IMR-90 (cell line): ENCODE measurements at regions not wholly inside any gene's neighbourhood (a gene's known extent, or its start where the extent isn't known, plus 50 kb on each side); places are given as distances from the start of the nearest gene placed in this dataset.

Experiments used
- ATAC-seq: fragments of 200-7000 bp; cut with Tn5 transposase; 2 replicates; pipeline ENCODE4 v1.9.1; 2020; ENCODE audit warnings: low read depth, mild to moderate bottlenecking, moderate library complexity
- BruUV-seq: library from RNA; stranded (reverse); fragments of 400-500 nt; replicated peaks from 2 replicates; lab custom pipeline; 2021; lab: Mats Ljungman, UMichigan
- CTCF ChIA-PET: fragments of 300-600 bp; formaldehyde crosslinking; extraction: SDS; loops from one replicate; lab custom pipeline; 2021; ENCODE audit warnings: antibody characterized with exemption; lab: Yijun Ruan, JAX
- POLR2A ChIA-PET: fragments of 300-600 bp; sonication (Branson Sonifier 250); formaldehyde crosslinking; loops from one replicate; lab custom pipeline; 2022; ENCODE audit warnings: antibody characterized with exemption; ENCODE audit not compliant: unreplicated experiment; lab: Charles Lee
- DNase-seq: peaks from one replicate; pipeline ENCODE4 v3.0.0; 2013
- H2AFZ ChIP-seq: replicated peaks from 2 replicates; pipeline ENCODE3; 2013; ENCODE audit warnings: low read length, mild to moderate bottlenecking; ENCODE audit not compliant: poor library complexity
- H2AK5ac ChIP-seq: 2 replicates; pipeline ENCODE4 v1.6.1; 2013; ENCODE audit warnings: low read depth, low read length, inconsistent platforms
- H2AK9ac ChIP-seq: replicated peaks from 2 replicates; pipeline ENCODE3; 2013; ENCODE audit warnings: mild to moderate bottlenecking, low read depth, low read length, moderate library complexity; ENCODE audit not compliant: poor library complexity
- H2BK120ac ChIP-seq: 2 replicates; pipeline ENCODE4 v1.6.1; 2013; ENCODE audit warnings: low read depth, low read length, inconsistent platforms
- H2BK15ac ChIP-seq: 3 replicates; pipeline ENCODE4 v1.6.1; 2013; ENCODE audit warnings: low read depth, low read length, inconsistent platforms
- H2BK20ac ChIP-seq: 2 replicates; pipeline ENCODE4 v1.6.1; 2013; ENCODE audit warnings: low read depth, mild to moderate bottlenecking, inconsistent platforms, low read length, moderate library complexity
- H2BK5ac ChIP-seq: 2 replicates; pipeline ENCODE4 v1.6.1; 2013; ENCODE audit warnings: mild to moderate bottlenecking, low read depth, low read length, inconsistent platforms; ENCODE audit not compliant: poor library complexity, severe bottlenecking
- H3K14ac ChIP-seq: replicated peaks from 2 replicates; pipeline ENCODE4 v1.6.1; 2013; ENCODE audit warnings: low read depth, low read length, inconsistent platforms
- H3K18ac ChIP-seq: 2 replicates; pipeline ENCODE4 v1.6.1; 2013; ENCODE audit warnings: low read depth, low read length, control low read depth
- H3K23ac ChIP-seq: 2 replicates; pipeline ENCODE4 v1.6.1; 2013; ENCODE audit warnings: low read depth, low read length, inconsistent platforms
- H3K27ac ChIP-seq: 2 replicates; pipeline ENCODE4 v1.5.1; 2013; ENCODE audit warnings: mild to moderate bottlenecking, control low read depth, low read length; ENCODE audit not compliant: insufficient read depth
- H3K27me3 ChIP-seq: 2 replicates; pipeline ENCODE4 v1.6.1; 2013; ENCODE audit warnings: low read length; ENCODE audit not compliant: control insufficient read depth, insufficient read depth
- H3K36me3 ChIP-seq: 2 replicates; pipeline ENCODE4 v1.6.1; 2013; ENCODE audit warnings: low read length, mixed read lengths; ENCODE audit not compliant: control insufficient read depth, insufficient read depth
- H3K4ac ChIP-seq: 2 replicates; pipeline ENCODE4 v1.6.1; 2013; ENCODE audit warnings: low read depth, low read length, inconsistent platforms
- H3K4me1 ChIP-seq: 2 replicates; pipeline ENCODE4 v1.6.1; 2013; ENCODE audit warnings: low read length, mixed read lengths; ENCODE audit not compliant: control insufficient read depth, insufficient read depth
- H3K4me2 ChIP-seq: 2 replicates; pipeline ENCODE4 v1.6.1; 2013; ENCODE audit warnings: low read depth, mild to moderate bottlenecking, control low read depth, low read length, moderate library complexity
- H3K4me3 ChIP-seq: 2 replicates; pipeline ENCODE4 v1.5.1; 2013; ENCODE audit warnings: low read depth, mild to moderate bottlenecking, control low read depth, low read length, moderate library complexity; ENCODE audit not compliant: insufficient read depth
- H3K56ac ChIP-seq: 2 replicates; pipeline ENCODE4 v1.6.1; 2013; ENCODE audit warnings: low read length, inconsistent platforms; ENCODE audit not compliant: insufficient read depth; ENCODE audit errors: extremely low read depth
- H3K79me1 ChIP-seq, 2 experiments: 2 replicates each; pipeline ENCODE4 v1.6.1; 2013; ENCODE audit warnings: low read length in 2 of 2, inconsistent platforms in 1 of 2, low read depth in 1 of 2
- H3K9ac ChIP-seq: 2 replicates; pipeline ENCODE4 v1.6.1; 2013; ENCODE audit warnings: low read depth, low read length, control low read depth
- H3K9me1 ChIP-seq: 2 replicates; pipeline ENCODE4 v1.6.1; 2013; ENCODE audit warnings: low read length, inconsistent platforms; ENCODE audit not compliant: insufficient read depth
- H3K9me3 ChIP-seq: 2 replicates; pipeline ENCODE4 v1.6.1; 2013; ENCODE audit warnings: low read length; ENCODE audit not compliant: control insufficient read depth, insufficient read depth
- H4K20me1 ChIP-seq: 2 replicates; pipeline ENCODE4 v1.6.1; 2013; ENCODE audit warnings: low read length, inconsistent platforms; ENCODE audit not compliant: insufficient read depth
- H4K5ac ChIP-seq: 2 replicates; pipeline ENCODE4 v1.6.1; 2013; ENCODE audit warnings: mild to moderate bottlenecking, low read depth, low read length, control low read depth
- H4K8ac ChIP-seq, 2 experiments: 2 replicates each; pipeline ENCODE4 v1.6.1; 2013; ENCODE audit warnings: low read depth in 2 of 2, low read length in 2 of 2, control low read depth in 1 of 2, inconsistent platforms in 1 of 2
- H4K91ac ChIP-seq: 2 replicates; pipeline ENCODE4 v1.6.1; 2013; ENCODE audit warnings: low read depth, low read length, inconsistent platforms; ENCODE audit not compliant: insufficient read depth
- POLR2A ChIP-seq: IDR thresholded peaks from 2 replicates; pipeline ENCODE4 v1.6.1; 2012; ENCODE audit warnings: mild to moderate bottlenecking, low read depth, low read length
- WGBS, 2 experiments: methylation state at CpG; one replicate each; pipeline versions ENCODE4 v1.1.5 to v1.1.7; 2013; ENCODE audit warnings: missing lambda C conversion rate in 2 of 2; ENCODE audit not compliant: insufficient read length in 1 of 2; ENCODE audit errors: extremely low coverage in 2 of 2; 5-methylcytosine and 5-hydroxymethylcytosine counted together
- dilution Hi-C: fragments of 300-500 bp; cut with HindIII; formaldehyde crosslinking; loops from one replicate; pipeline ENCODE4 v1.14.3; 2018; ENCODE audit warnings: low sequenced_read_pairs; ENCODE audit not compliant: unreplicated experiment
- in situ Hi-C: fragments of 300-500 bp; cut with MboI; formaldehyde crosslinking; loops from 3 replicates; pipeline ENCODE4 v1.14.3; 2019; ENCODE audit warnings: low sequenced_read_pairs, inconsistent platforms, mixed read lengths
- intact Hi-C: fragments of 100-400 bp; cut with micrococcal nuclease; formaldehyde crosslinking; loops from 2 replicates; pipeline ENCODE4 v1.10.0; 2022

GRCh38 chr3:40842714-40843113, 318.0 kb downstream of the ZNF621 start:
- Histone ChIP-seq H4K8ac (no peak overlapping the region), H4K5ac (no peak overlapping the region), H3K9ac (no peak overlapping the region), H3K4ac (no peak overlapping the region), H3K14ac (no peak overlapping the region), H3K9me1 (no peaks in the 10 kb centered on the region), H3K9me3 (peaks cover 7% of the 10 kb centered on the region; the same call in 1 of the 2 replicates), H2BK15ac (no peak overlapping the region), H2BK20ac (no peak overlapping the region), H3K27me3 (no peaks in the 10 kb centered on the region), H4K20me1 (no peaks in the 10 kb centered on the region), H4K91ac (no peak overlapping the region), H3K4me1 (no peaks in the 10 kb centered on the region), H3K27ac (no peak overlapping the region), H2BK5ac (no peak overlapping the region), H3K23ac (no peak overlapping the region), H2AFZ (no peak overlapping the region), H3K18ac (no peak overlapping the region), H2AK9ac (no peak overlapping the region), H3K56ac (no peak overlapping the region), H2BK120ac (no peak overlapping the region), H2AK5ac (no peak overlapping the region), H3K4me3 (no peak overlapping the region), H3K4me2 (no peak overlapping the region), H3K79me1 (no peaks in the 10 kb centered on the region), H3K36me3 (no peaks in the 10 kb centered on the region)
- BruUV-seq: no TSS peak
- intact Hi-C loops: no loop called here
- no peak for TF ChIP-seq POLR2A
- CTCF ChIA-PET: no interaction called here
- ATAC-seq (no peak), DNase-seq (no peak)
- dilution Hi-C loops: no loop called here
- 75% methylated on average over 5 of the region's 11 CpGs; no CpG with 5 or more reads in 1 of the 2 experiments for WGBS, 2 experiments
- POLR2A ChIA-PET: no interaction called here
- in situ Hi-C loops: no loop called here
